Inferior parietal cortex (tissue), 1 donor: ENCODE measurements at regions not wholly inside any gene's neighbourhood (a gene's known extent, or its start where the extent isn't known, plus 50 kb on each side); places are given as distances from the start of the nearest gene placed in this dataset.

Source experiments
- DNase-seq: peaks from one replicate; pipeline ENCODE4 v3.0.0-alpha.2; 2016; ENCODE audit errors: extremely low spot score

GRCh38 chr3:186411994-186412393, 50.0 kb upstream of the DGKG start:
- DNase-seq = no peak
